Pulmonary artery endothelial cell (primary cell): ENCODE measurements at regions not wholly inside any gene's neighbourhood (a gene's known extent, or its start where the extent isn't known, plus 50 kb on each side); places are given as distances from the start of the nearest gene placed in this dataset.
"Not testable (repeated sequence)": the region's sequence is repeated elsewhere in the genome, so short reads cannot be mapped to it uniquely, and the experiment has no call there.

ENCODE experiments used
- DNase-seq: peaks from one replicate; pipeline ENCODE4 v3.0.0-alpha.2; 2011; ENCODE audit warnings: low read depth, low spot score

DNA sequence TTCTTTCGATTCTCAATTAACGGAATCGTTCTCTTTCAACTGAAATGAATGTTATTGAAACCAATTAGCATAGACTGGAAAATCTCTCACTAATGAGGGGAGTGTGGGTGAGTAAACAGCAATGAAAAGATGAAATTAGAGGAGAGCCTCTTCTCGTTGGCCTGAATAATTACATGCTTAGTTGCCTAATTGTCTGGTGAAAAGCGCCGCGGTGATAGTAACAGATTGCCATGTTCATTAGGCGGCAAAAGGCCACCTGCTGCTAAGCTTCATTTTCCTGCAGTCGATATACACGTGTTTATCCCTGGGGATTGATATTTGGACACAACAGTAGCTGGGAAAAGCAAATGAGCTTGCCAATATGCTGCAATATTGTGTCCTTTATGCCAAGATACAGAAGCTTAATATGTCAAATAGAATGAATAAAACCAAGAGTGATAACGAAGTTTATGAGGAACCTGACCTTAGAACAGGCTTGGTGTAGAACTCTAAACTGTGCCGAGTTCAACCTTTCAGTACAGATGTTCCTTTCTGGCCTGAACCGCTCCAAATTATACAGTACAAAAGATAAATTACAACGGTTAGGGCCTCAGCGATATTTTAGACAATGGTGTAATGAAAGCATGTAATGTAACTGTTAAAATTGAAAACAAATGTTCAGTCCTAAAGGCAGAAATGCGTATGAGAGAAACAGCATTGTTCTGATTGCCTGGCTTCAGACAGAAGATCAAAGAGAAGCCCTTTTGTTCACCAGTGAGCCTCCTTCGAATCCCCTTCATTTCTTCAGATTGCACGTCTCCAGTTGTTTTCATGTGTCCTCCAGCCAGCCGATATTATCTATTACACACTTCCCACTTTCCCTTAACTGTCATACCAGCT lies 185.2 kb downstream of the SHOX2 start:
- DNase-seq, result no peak

- no peak for DNase-seq
These were observed 186.8 kb downstream of the SHOX2 start for GRCh38 chr3:157919319-157919887.

GRCh38 chr3:157918402-157918801 lies 187.8 kb downstream of the SHOX2 start:
- DNase-seq, result no peak

GRCh38 chr3:157916672-157917071 lies 189.5 kb downstream of the SHOX2 start:
- DNase-seq, result no peak

- no peak for DNase-seq
These were observed 191.3 kb downstream of the SHOX2 start for GRCh38 chr3:157914882-157915281.

GRCh38 chr3:157913741-157914150 lies 192.5 kb downstream of the SHOX2 start:
- no peak for DNase-seq

- DNase-seq, result no peak
These were observed 193.4 kb downstream of the SHOX2 start for GRCh38 chr3:157912514-157913451.

GRCh38 chr3:157906627-157907026 lies 199.6 kb downstream of the SHOX2 start:
- DNase-seq, result no peak

DNA sequence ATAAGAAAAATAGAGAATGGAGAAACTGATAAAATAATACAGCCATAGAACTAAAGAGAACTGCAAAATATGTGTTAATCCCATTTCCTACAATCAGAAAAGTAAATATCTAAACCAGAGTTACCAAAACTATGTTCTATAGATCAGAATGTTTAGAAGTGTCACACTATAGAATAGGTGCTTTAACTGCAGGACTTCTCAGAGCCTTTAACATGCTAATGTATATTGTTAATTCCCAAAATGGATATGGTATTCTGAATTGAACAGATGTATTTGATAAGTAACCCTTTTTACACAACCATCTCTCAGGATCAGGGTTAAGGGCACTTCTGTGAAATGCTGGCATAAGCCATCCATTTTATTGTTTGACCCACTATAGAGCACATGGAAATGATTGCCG lies 200.3 kb downstream of the SHOX2 start:
- DNase-seq, result no peak

GRCh38 chr3:157902680-157903079 lies 203.5 kb downstream of the SHOX2 start:
- DNase-seq, result not testable (repeated sequence)

- no peak for DNase-seq
These were observed 218.2 kb downstream of the SHOX2 start for GRCh38 chr3:157888040-157888439.

GRCh38 chr3:157876556-157876955 lies 229.7 kb downstream of the SHOX2 start:
- no peak for DNase-seq

DNA sequence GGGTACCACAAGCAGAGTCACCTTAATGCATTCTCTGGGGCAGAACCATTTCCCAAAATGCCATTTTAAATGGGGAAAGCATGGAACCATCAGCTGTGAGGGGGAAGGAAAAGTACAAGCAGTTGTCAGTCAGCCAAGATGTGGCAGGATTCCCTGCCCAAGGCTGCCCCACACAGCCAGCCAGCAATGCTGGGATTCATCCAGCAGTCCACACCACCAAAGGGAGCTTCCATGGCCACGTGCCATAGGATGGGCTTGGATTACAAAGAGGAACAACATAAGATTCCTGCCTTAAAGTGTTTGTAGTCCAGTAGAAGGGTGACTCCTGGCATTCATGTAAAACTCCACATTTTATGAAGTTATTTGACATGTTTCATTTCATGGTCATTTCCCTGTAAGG lies 233.3 kb downstream of the SHOX2 start:
- DNase-seq, result no peak

GRCh38 chr3:157871838-157872460 lies 234.3 kb downstream of the SHOX2 start:
- no peak for DNase-seq

DNA sequence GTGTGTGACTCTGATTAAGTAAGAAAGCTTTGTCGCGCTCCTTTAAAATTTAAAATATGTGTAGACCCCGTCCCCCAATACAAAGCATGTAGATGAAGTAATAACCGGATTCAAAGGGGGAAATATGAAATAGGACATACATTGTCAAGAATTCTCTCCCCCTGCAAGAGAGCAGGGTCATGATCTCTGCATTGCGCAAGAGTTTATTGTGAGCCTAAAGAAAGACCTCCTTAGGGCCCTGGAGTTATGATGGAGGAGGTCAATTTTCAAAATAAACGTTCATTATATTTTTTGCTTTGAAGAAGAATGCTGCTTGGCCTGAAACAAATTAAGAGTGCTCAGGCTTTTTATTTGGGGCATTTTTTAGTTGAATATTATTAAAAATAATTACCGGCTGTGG lies 235.0 kb downstream of the SHOX2 start:
- DNase-seq, result no peak

GRCh38 chr3:157868946-157869345 lies 237.3 kb downstream of the SHOX2 start:
- DNase-seq, result no peak

GRCh38 chr3:157868196-157868595 lies 238.0 kb downstream of the SHOX2 start:
- DNase-seq, result no peak

DNA sequence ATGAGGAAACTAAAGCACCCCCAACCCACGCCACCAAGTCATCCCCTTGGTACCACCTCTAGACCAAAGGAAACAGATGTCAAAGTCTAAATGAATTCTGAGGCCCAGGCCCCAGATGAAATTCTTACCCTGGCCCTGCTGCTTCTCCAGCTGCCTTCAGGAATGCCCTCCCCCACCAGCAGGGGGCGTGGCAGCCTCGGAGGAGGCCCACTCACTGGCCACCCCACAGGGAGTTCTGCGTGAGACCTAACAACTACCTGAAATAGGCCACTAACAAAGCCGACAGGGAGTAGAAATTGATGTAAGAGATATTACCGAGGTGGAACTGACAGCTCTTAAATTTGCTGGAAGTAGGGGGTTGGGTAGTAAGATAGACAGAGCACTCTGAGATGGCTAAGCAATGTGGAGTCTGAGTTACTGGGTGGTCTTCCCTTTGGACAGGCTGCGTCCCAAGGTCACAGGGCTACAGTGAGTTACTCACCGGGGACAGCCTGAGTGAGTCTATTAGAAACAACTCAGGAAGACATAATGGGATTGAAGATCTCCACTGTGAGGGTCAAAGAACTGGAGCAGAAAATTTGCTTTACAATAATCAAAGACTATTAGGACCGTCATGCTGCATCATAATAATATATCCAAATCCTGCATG lies 240.7 kb downstream of the SHOX2 start:
- DNase-seq, result no peak

- DNase-seq, result no peak
These were observed 245.0 kb downstream of the SHOX2 start for GRCh38 chr3:157861076-157861765.

DNA sequence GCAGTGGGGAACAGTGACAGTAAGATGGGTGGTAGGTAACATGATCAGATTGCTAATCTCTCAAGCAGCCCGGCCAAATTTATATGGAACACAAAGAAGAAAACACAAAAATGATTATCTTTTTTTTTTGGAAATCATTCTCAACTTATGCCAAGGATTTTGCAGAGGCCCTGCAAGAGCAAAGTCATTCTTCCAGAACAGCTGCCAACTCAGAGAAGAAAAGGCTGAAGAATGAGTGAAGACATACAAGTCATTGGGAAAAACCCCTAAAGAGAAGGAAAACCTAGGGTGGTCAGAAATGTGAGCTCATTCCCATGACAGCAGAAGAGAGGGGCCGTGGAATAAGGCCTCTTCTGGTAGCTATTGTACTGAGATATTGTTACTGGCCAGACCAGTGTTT lies 246.7 kb downstream of the SHOX2 start:
- DNase-seq, result no peak
